ENCODE measurements at regions not wholly inside any gene's neighbourhood (a gene's known extent, or its start where the extent isn't known, plus 50 kb on each side); places are given as distances from the start of the nearest gene placed in this dataset.

- TF ChIP-seq CTCF (IDR thresholded peaks at IDR 0.05; ENCODE audit: low read depth, low read length) = peak; percentile 68
- H3K4me3 ChIP-seq (ENCODE audit: low read depth, low read length) = no peak overlapping the region
- in situ Hi-C loops (cut with HindIII; ENCODE audit: low sequenced_read_pairs) = no loop called here
- DNase-seq (ENCODE audit: low read depth, low spot score) = peak; percentile 67
Observed at GRCh38 chr2:76197842-76198448, 487.2 kb upstream of the GCFC2 start.

- TF ChIP-seq CTCF (IDR thresholded peaks at IDR 0.05; ENCODE audit: low read depth, low read length) = no peak
- H3K4me3 ChIP-seq (ENCODE audit: low read depth, low read length) = no peak overlapping the region
- no peak for DNase-seq (ENCODE audit: low read depth, low spot score)
- in situ Hi-C loops (cut with HindIII; ENCODE audit: low sequenced_read_pairs) = no loop called here
Observed at GRCh38 chr2:76197428-76197827, 486.7 kb upstream of the GCFC2 start.

- no peak for TF ChIP-seq CTCF (IDR thresholded peaks at IDR 0.05; ENCODE audit: low read depth, low read length)
- no peak overlapping the region for H3K4me3 ChIP-seq (ENCODE audit: low read depth, low read length)
- in situ Hi-C loops (cut with HindIII; ENCODE audit: low sequenced_read_pairs) = no loop called here
- no peak for DNase-seq (ENCODE audit: low read depth, low spot score)
Observed at GRCh38 chr2:76194031-76194775, 483.5 kb upstream of the GCFC2 start.

- no peak for DNase-seq (ENCODE audit: low read depth, low spot score)
Observed at GRCh38 chr2:76193089-76193488, 482.4 kb upstream of the GCFC2 start.

GRCh38 chr2:76188334-76189008 lies 477.8 kb upstream of the GCFC2 start:
- in situ Hi-C loops (cut with HindIII; ENCODE audit: low sequenced_read_pairs) = no loop called here
- no peak for DNase-seq (ENCODE audit: low read depth, low spot score)
- H3K4me3 ChIP-seq (ENCODE audit: low read depth, low read length) = no peak overlapping the region
- TF ChIP-seq CTCF (IDR thresholded peaks at IDR 0.05; ENCODE audit: low read depth, low read length) = no peak

More at GRCh38 chr2:76193089-76193488, 482.4 kb upstream of the GCFC2 start:
- in situ Hi-C loops (cut with HindIII; ENCODE audit: low sequenced_read_pairs) = no loop called here
- no peak overlapping the region for H3K4me3 ChIP-seq (ENCODE audit: low read depth, low read length)
- TF ChIP-seq CTCF (IDR thresholded peaks at IDR 0.05; ENCODE audit: low read depth, low read length) = no peak

GRCh38 chr2:76187415-76187814 lies 476.7 kb upstream of the GCFC2 start:
- no peak for TF ChIP-seq CTCF (IDR thresholded peaks at IDR 0.05; ENCODE audit: low read depth, low read length)
- in situ Hi-C loops (cut with HindIII; ENCODE audit: low sequenced_read_pairs) = no loop called here
- DNase-seq (ENCODE audit: low read depth, low spot score) = no peak
- H3K4me3 ChIP-seq (ENCODE audit: low read depth, low read length) = no peak overlapping the region
